IPS-11a (cell line): ENCODE measurements at regions not wholly inside any gene's neighbourhood (a gene's known extent, or its start where the extent isn't known, plus 50 kb on each side); places are given as distances from the start of the nearest gene placed in this dataset.
A peak's percentile ranks its signal among the peaks of the same experiment; 100 is the strongest.
"Not testable (repeated sequence)": the region's sequence is repeated elsewhere in the genome, so short reads cannot be mapped to it uniquely, and the experiment has no call there.

Experiments
- H3K4me3 ChIP-seq: one replicate; pipeline ENCODE4 v1.5.1; 2013; ENCODE audit warnings: low read depth, low read length, control low read depth

DNA sequence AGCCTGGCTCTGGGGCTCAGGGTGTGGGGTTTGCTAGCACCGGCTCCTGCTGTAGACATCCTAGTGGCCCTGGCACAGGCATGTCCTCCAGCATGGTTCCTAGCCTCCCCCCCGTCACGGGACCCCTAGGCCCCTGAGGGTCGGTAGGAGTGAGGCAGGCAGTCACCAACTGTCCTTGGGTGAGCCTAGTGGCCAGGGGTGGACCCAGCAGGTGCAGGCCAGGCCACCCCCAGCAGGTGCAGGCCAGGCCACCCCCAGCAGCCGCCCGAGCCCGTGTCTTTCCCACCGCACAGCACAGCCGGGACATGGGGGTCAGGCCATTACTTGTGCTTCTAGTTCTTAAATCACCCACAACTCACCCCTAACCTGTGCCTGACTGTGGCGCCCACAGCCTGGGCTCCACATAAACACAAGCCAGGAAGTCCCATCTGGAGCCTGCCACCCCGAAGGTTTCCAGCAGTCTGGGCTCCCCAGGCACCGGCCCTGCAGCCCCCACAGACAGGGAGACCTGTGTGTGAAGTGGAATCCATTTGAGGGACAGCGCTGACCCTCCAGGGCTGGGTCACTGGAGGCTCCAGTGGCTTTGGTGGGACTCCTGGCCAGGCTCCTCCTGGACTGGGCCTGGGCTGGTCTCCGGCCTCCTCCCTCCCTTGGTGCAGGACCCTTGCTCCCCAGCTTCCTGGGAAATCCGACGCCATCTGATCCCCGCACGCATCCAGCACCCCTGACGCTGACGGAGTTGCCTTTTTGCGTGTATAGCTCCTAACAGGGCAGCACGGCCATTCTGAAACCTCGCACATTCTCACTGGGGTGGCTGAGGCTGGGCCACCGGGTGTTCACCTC is 114.1 kb upstream of the LPCAT1 start:
- H3K4me3 ChIP-seq = no peak overlapping the region

GRCh38 chr5:1636981-1637638 is 113.3 kb upstream of the LPCAT1 start:
- no peak overlapping the region for H3K4me3 ChIP-seq

- not testable (repeated sequence) for H3K4me3 ChIP-seq
These were observed 112.5 kb upstream of the LPCAT1 start for GRCh38 chr5:1636208-1636770.

GRCh38 chr5:1635477-1635876 is 111.7 kb upstream of the LPCAT1 start:
- H3K4me3 ChIP-seq = not testable (repeated sequence)

DNA sequence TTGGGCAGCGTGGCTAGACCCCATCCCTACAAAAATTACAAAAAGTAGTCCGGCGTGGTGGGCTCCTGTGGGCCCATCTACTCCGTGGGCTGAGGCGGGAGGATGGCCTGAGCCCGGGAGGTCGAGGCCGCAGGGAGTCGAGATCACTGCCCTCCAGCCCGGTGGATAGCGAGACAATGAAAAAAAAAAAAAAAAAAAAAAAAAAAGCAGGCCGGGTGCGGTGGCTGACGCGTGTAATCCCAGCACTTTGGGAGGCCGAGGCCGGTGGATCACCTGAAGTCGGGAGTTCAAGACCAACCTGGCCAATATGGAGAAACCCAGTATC is 110.5 kb upstream of the LPCAT1 start:
- peak overlapping the region; percentile 45 for H3K4me3 ChIP-seq

- peak overlapping the region; percentile 45 for H3K4me3 ChIP-seq
These were observed 110.0 kb upstream of the LPCAT1 start for GRCh38 chr5:1633605-1634336.

GRCh38 chr5:1631004-1631403 is 107.2 kb upstream of the LPCAT1 start:
- not testable (repeated sequence) for H3K4me3 ChIP-seq

DNA sequence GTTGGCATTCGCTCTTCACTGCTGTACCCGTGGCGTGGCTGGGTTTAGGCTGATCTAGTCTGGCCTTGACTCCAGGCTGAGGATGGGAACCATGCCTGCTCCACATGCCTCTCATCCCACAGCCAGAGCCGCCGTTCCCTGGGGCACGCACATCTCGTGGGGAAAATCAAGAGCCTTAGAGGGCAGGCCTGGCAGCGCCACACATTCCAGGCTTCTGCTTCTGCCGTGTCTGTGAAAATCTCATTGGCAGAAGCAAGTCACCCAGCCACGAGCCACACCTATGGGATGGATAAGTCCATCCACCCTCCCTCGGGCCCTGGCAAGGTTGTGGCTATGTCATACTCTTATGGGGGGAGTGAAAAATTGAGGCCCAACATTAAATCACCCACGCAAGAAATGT is 102.6 kb upstream of the LPCAT1 start:
- not testable (repeated sequence) for H3K4me3 ChIP-seq

DNA sequence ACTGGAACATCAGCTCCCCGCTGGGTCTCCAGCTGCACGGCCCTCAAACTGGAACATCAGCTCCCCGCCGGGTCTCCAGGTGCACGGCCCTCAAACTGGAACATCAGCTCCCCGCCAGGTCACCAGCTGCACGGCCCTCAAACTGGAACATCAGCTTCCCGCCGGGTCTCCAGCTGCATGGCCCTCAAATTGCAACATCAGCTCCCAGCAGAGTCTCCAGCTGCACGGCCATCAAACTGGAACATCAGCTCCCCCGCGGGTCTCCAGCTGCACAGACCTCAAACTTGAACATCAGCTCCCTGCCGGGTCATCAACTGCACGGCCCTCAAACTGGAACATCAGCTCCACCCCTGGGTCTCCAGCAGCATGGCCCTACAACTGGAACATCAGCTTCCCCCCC is 95.8 kb upstream of the LPCAT1 start:
- not testable (repeated sequence) for H3K4me3 ChIP-seq

- not testable (repeated sequence) for H3K4me3 ChIP-seq
These were observed 94.6 kb upstream of the LPCAT1 start for GRCh38 chr5:1618296-1618865.

DNA sequence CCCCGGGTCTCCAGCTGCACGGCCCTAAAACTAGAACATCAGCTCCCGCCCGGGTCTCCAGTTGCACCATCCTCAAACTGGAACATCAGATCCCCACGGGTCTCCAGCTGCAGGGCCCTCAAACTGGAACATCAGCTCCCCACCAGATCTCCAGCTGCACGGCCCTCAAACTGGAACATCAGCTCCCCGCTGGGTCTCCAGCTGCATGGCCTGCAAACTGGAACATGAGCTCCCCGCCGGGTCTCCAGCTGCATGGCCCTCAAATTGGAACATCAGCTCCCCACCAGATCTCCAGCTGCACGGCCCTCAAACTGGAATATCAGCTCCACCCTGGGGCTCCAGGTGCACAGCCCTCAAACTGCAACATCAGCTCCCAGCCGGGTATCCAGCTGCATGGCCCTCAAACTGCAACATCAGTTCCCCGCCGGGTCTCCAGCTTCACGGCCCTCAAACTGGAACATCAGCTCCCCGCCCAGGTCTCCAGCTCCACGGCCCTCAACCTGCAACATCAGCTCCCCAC is 93.5 kb upstream of the LPCAT1 start:
- not testable (repeated sequence) for H3K4me3 ChIP-seq

DNA sequence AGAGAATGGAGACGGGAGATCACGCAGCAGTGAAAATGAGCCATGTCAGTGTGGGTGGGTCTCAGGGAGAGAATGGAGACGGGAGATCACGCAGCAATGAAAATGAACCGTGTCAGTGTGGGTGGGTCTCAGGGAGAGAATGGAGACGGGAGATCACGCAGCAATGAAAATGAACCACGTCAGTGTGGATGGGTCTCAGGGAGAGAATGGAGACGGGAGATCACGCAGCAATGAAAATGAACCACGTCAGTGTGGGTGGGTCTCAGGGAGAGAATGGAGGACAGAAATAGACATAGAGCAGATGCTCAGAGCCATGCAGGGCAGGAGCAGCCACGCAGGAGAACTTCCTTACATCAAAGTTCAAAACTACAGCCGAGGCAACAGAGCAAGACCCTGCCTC is 89.8 kb upstream of the LPCAT1 start:
- H3K4me3 ChIP-seq = not testable (repeated sequence)

DNA sequence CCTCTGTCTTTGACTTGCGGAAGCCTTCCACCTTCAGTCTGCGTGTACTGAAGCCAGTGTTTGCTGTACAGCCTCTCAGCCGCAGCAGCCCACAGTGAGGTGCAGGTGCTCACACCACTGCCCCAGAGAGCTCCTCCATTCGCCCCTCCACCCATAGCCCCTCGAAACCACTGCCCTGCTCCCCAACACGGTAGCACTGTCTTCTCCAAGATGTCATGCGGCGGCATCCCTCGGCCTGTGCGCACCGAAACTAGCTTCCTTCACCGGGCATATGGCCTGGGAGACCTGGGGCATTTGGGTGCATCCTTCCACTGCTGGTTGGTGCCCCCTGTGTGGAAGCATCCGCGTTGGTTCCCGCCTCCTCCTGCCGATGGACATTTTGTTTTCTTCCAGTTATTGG is 86.8 kb upstream of the LPCAT1 start:
- H3K4me3 ChIP-seq = not testable (repeated sequence)

DNA sequence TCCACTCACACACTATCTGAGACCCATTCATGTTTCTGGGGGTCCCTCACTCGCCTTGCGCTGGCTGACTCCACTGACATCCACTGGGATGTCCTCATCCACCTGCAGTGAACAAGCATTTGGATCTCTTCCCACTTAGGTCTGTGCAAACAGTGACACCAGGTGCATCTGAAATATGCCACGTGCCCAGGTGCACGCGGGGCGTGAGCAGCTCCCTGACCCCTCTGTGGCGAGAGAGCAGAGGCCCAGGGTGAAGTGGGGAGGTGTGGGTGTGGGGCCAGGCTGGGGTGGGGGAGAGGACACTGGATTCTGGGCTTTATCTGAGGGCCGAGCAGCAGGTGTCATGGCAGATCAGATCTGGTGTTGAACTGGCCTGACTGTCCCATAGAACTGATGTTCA is 85.4 kb upstream of the LPCAT1 start:
- not testable (repeated sequence) for H3K4me3 ChIP-seq

- not testable (repeated sequence) for H3K4me3 ChIP-seq
These were observed 84.6 kb upstream of the LPCAT1 start for GRCh38 chr5:1608336-1608735.

- not testable (repeated sequence) for H3K4me3 ChIP-seq
These were observed 83.2 kb upstream of the LPCAT1 start for GRCh38 chr5:1606951-1607350.

- not testable (repeated sequence) for H3K4me3 ChIP-seq
These were observed 80.2 kb upstream of the LPCAT1 start for GRCh38 chr5:1603916-1604315.

- H3K4me3 ChIP-seq = not testable (repeated sequence)
These were observed 77.8 kb upstream of the LPCAT1 start for GRCh38 chr5:1601565-1601964.

- not testable (repeated sequence) for H3K4me3 ChIP-seq
These were observed 75.4 kb upstream of the LPCAT1 start for GRCh38 chr5:1598950-1599737.

DNA sequence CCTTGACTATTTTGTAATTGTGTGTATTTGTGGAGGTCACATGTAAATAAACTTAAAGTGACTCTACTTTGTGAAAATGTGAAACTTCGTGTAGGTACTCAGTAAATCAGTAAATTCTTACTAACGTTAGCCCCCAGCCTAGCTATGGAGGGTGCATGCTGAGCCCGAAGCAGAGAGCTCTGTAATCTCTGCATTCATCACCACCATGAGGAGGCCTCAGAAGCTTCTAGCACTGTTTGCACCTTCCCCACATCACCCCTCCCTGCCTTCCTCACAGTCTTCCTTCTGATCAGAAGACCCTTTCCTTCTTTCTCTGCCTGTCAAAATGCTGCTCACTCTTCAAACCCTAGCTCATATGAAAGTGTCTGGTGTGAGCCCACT is 73.3 kb upstream of the LPCAT1 start:
- not testable (repeated sequence) for H3K4me3 ChIP-seq
